Peyer's patch (tissue), 4 donors: ENCODE measurements at regions not wholly inside any gene's neighbourhood (a gene's known extent, or its start where the extent isn't known, plus 50 kb on each side); places are given as distances from the start of the nearest gene placed in this dataset.

ENCODE experiments used
- DNase-seq, 3 donors: peaks; one replicate each; pipeline ENCODE4 v3.0.0-alpha.2; 2017 to 2019
- H3K27ac ChIP-seq, 4 donors: fragments of 200-600 bp; sonication (generic); one replicate each; pipeline ENCODE4 v1.5.1; 2016 to 2019
- H3K27me3 ChIP-seq, 2 donors: fragments of 200-600 bp; sonication (generic); one replicate each; pipeline ENCODE4 v1.5.1; 2019
- H3K36me3 ChIP-seq, 3 donors: fragments of 200-600 bp; sonication (generic); one replicate each; pipeline ENCODE4 v1.5.1; 2016 to 2019
- H3K4me1 ChIP-seq, 4 donors: fragments of 200-600 bp; sonication (generic); one replicate each; pipeline ENCODE4 v1.5.1; 2016 to 2019
- H3K4me3 ChIP-seq, 4 donors: fragments of 200-600 bp; sonication (generic); 1 replicate in 3 of 4; 2 replicates in 1 of 4; pipeline ENCODE4 v1.5.1; 2016 to 2019; ENCODE audit warnings: mild to moderate bottlenecking in 1 of 4
- H3K9me3 ChIP-seq, 4 donors: fragments of 200-600 bp; sonication (generic); one replicate each; pipeline ENCODE4 v1.5.1; 2016 to 2019; ENCODE audit warnings: mild to moderate bottlenecking in 1 of 4
- POLR2A ChIP-seq, 2 donors: fragments of 450-650 bp; IDR thresholded peaks; one replicate each; pipeline ENCODE4 v1.5.1; 2017; ENCODE audit warnings: antibody characterized with exemption in 2 of 2, mild to moderate bottlenecking in 2 of 2, moderate library complexity in 2 of 2
- TF ChIP-seq, protein P1 (sequence below), 6 experiments: fragments of 450-650 bp in 4 of 6; fragments of 200-600 bp in 2 of 6; sonication (generic) in 1 of 6; IDR thresholded peaks; one replicate each; pipeline ENCODE4 v1.5.1; 2017 to 2019; ENCODE audit warnings: antibody characterized with exemption in 6 of 6, mild to moderate bottlenecking in 3 of 6, moderate library complexity in 1 of 6

DNA sequence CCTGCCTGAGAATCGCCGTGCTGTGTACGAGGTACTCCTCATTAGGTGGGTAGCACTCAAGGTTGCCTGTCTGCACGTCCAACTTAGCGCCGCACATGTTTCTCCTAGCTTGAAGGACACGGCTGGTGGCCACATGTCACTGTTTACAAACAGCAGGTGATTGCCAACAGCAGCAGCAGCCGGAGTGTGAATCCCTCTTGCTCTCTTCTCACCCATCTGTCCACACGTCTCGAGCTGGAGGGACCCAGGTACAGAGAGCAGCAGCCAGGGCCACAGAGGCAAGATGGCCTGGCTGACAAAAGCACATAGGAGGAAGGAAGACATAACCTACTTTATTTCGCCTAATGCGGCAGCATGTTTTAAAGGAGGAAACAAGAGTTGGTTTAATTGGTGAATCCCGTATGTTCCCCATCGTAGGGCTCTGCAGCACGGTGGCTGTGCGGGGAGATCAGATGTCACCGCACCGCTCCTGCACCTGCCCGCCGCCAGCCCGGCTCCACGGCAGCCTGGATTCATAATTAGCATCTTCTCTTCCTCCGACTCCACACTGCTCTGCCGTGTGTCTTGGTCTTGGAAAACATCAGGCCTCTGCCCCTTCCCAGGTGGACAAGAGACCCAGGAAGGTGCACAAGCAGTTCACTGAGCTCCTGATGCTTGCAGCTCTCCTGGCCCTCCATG is 201.6 kb upstream of the IRX1 start:
- DNase-seq = no peak
- Histone ChIP-seq H3K27me3 (no peaks in the 10 kb centered on the region), H3K4me1 (no peaks in the 10 kb centered on the region), H3K27ac (no peak overlapping the region), H3K9me3 (peaks cover 0 to 4% (median 0%) of the 10 kb centered on the region in 4 donors), H3K36me3 (no peaks in the 10 kb centered on the region), H3K4me3 (no peak overlapping the region)
- TF ChIP-seq POLR2A (IDR thresholded peaks at IDR 0.05) = no peak
- TF ChIP-seq, protein P1, sequence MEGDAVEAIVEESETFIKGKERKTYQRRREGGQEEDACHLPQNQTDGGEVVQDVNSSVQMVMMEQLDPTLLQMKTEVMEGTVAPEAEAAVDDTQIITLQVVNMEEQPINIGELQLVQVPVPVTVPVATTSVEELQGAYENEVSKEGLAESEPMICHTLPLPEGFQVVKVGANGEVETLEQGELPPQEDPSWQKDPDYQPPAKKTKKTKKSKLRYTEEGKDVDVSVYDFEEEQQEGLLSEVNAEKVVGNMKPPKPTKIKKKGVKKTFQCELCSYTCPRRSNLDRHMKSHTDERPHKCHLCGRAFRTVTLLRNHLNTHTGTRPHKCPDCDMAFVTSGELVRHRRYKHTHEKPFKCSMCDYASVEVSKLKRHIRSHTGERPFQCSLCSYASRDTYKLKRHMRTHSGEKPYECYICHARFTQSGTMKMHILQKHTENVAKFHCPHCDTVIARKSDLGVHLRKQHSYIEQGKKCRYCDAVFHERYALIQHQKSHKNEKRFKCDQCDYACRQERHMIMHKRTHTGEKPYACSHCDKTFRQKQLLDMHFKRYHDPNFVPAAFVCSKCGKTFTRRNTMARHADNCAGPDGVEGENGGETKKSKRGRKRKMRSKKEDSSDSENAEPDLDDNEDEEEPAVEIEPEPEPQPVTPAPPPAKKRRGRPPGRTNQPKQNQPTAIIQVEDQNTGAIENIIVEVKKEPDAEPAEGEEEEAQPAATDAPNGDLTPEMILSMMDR (IDR thresholded peaks at IDR 0.05) = no peak

- no peak overlapping the region for H3K4me3 ChIP-seq
- TF ChIP-seq POLR2A (IDR thresholded peaks at IDR 0.05) = no peak
- TF ChIP-seq, protein P1 (IDR thresholded peaks at IDR 0.05) = no peak
- no peak for DNase-seq
- H3K27ac ChIP-seq = no peak overlapping the region
- no peaks in the 10 kb centered on the region for H3K36me3 ChIP-seq
- no peaks in the 10 kb centered on the region for H3K4me1 ChIP-seq
- no peaks in the 10 kb centered on the region for H3K27me3 ChIP-seq
- peaks cover 0 to 4% (median 0%) of the 10 kb centered on the region in 4 donors for H3K9me3 ChIP-seq
Measured at GRCh38 chr5:3393122-3393919, 202.3 kb upstream of the IRX1 start.

DNA sequence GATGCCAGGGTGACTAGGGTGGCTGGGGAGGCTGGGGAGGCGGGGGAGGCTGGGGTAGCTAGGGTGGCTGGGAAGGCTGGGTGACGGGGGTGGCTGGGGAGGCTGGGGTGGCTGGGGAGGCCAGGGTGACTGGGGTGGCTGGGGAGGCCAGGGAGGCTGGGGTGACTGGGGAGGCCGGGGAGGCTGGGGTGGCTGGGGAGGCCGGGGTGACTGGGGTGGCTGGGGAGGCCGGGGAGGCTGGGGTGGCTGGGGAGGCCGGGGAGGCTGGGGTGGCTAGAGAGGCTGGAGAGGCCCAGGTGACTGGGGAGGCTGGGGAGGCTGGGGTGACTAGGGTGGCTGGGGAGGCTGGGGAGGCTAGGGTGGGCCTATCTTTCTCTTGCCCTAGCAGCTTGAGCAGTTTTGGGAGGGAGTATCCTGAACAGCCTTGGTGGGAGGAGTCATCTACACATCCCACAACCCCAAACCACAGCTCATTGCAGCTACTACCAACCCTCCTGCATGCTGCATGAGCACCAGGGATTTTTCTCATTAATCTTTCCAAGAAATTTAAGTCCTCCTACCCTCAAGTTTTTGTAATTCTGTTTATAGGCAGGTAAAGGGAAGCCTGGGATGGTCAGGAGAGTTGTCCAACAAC is 203.2 kb upstream of the IRX1 start:
- Histone ChIP-seq H3K27ac (no peak overlapping the region), H3K36me3 (no peaks in the 10 kb centered on the region), H3K9me3 (peaks cover 0 to 4% (median 0%) of the 10 kb centered on the region in 4 donors), H3K4me3 (no peak overlapping the region), H3K27me3 (no peaks in the 10 kb centered on the region), H3K4me1 (no peaks in the 10 kb centered on the region)
- TF ChIP-seq, protein P1 (IDR thresholded peaks at IDR 0.05) = no peak
- no peak for TF ChIP-seq POLR2A (IDR thresholded peaks at IDR 0.05)
- DNase-seq = peak in 1 of 3 donors; percentile 60

GRCh38 chr5:3391210-3391609 is 204.4 kb upstream of the IRX1 start:
- Histone ChIP-seq H3K27me3 (no peaks in the 10 kb centered on the region), H3K36me3 (no peaks in the 10 kb centered on the region), H3K9me3 (peaks cover 0 to 4% (median 0%) of the 10 kb centered on the region in 4 donors), H3K4me1 (no peaks in the 10 kb centered on the region), H3K4me3 (no peak overlapping the region), H3K27ac (no peak overlapping the region)
- no peak for TF ChIP-seq POLR2A (IDR thresholded peaks at IDR 0.05)
- DNase-seq = no peak

DNA sequence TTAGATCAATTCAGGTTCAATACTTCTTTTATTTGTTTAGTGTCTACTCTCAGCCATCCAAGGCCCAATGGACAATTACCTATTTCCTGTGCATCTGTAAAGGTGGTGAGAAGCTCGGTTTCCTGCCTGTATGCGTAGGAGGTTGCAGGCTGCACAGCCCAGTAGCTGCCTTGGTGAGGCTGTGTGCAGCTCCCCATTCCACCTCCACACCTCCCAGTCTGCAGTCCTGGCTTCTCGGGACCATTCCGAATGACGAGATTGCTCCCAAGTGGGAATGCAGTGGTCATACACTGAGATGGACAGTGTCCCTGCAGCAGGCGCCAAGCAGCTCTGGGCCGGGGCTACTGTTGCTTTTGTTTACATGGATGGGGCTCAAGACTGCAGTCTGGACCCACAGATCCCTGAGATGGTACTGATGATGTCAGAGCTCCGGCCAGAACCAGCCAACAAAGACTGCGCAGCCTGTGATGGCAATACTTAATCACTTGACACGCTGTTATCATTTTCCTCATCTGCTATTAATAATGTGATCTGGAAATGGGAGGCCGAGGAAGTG is 206.1 kb upstream of the IRX1 start:
- Histone ChIP-seq H3K9me3 (peaks cover 0 to 4% (median 0%) of the 10 kb centered on the region in 4 donors), H3K36me3 (no peaks in the 10 kb centered on the region), H3K27me3 (no peaks in the 10 kb centered on the region), H3K27ac (no peak overlapping the region), H3K4me1 (no peaks in the 10 kb centered on the region), H3K4me3 (no peak overlapping the region)
- DNase-seq = no peak
- TF ChIP-seq, protein P1 (IDR thresholded peaks at IDR 0.05) = no peak
- TF ChIP-seq POLR2A (IDR thresholded peaks at IDR 0.05) = no peak
